ENCODE measurements at regions not wholly inside any gene's neighbourhood (a gene's known extent, or its start where the extent isn't known, plus 50 kb on each side); places are given as distances from the start of the nearest gene placed in this dataset.

- Histone ChIP-seq H3K27me3 (ENCODE audit: control insufficient read depth, insufficient read depth, low read length) (no peaks in the 10 kb centered on the region), H3K4me1 (ENCODE audit: control insufficient read depth, insufficient read depth, low read length) (peaks cover 2% of the 10 kb centered on the region), H3K36me3 (ENCODE audit: control insufficient read depth, insufficient read depth, low read length) (no peaks in the 10 kb centered on the region), H3K4me3 (ENCODE audit: low read depth, low read length) (no peak overlapping the region), H3K9me3 (ENCODE audit: control insufficient read depth, insufficient read depth, low read length) (no peaks in the 10 kb centered on the region), H3K9ac (ENCODE audit: low read depth, low read length) (no peak overlapping the region)
These were observed 72.3 kb upstream of the RBBP8 start for GRCh38 chr18:22860807-22861206.

DNA sequence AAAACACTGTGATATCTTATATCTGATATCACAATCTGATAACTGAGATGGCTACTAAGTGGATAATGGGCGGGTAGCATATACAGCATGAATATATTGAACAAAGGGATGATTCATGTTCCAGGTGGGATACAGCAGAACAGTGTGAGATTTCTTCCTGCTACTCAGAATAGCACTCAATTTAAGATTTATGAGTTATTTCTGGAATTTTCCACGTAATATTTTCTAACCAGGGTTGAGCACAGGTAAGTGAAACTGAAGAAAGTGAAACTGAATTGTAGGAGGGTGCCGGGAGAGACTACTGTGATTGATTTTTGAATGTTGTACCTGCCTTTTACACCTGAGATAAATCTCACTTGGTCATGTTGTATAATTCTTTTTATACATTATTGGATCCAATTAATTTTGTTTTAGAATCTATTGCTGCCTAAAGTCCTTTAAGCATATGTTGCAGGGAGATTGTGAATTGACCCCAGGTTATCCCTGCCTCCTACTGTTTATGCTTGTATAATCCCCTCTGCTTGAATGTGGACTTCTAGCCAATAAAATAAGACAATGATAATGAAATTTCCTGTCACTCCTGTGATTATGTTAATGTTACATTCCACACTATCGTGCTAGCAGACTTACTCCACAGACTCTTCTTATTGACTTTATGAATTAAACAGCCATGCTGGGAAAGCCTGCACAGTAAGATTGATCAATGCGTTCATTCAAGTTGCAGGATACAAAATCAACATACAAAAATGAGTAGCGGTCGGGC, 67.6 kb upstream of the RBBP8 start:
- H3K9ac ChIP-seq (ENCODE audit: low read depth, low read length): no peak overlapping the region
- H3K36me3 ChIP-seq (ENCODE audit: control insufficient read depth, insufficient read depth, low read length): no peaks in the 10 kb centered on the region
- no peaks in the 10 kb centered on the region for H3K27me3 ChIP-seq (ENCODE audit: control insufficient read depth, insufficient read depth, low read length)
- no peak overlapping the region for H3K4me3 ChIP-seq (ENCODE audit: low read depth, low read length)
- no peaks in the 10 kb centered on the region for H3K4me1 ChIP-seq (ENCODE audit: control insufficient read depth, insufficient read depth, low read length)
- H3K9me3 ChIP-seq (ENCODE audit: control insufficient read depth, insufficient read depth, low read length): no peaks in the 10 kb centered on the region

DNA sequence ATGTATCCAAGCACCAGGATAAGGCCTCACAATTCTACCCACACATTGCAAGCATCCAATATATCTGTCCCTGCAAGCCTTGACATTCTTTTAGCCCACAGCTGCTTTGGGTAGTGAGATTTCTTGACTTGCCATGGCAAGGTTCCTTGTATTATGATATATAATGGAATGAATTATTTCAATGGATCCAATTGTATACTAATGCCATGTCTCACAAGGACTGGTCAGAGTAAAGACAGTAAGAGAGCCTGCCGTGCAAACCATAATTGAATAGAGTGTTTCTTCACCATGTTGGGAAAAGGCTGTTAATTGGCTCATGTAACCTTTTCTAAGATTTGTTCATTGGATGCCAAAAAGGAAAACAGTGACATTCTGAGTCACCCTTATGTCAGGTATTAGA, 64.3 kb upstream of the RBBP8 start:
- Histone ChIP-seq H3K9me3 (ENCODE audit: control insufficient read depth, insufficient read depth, low read length) (no peaks in the 10 kb centered on the region), H3K4me1 (ENCODE audit: control insufficient read depth, insufficient read depth, low read length) (no peaks in the 10 kb centered on the region), H3K27me3 (ENCODE audit: control insufficient read depth, insufficient read depth, low read length) (no peaks in the 10 kb centered on the region), H3K36me3 (ENCODE audit: control insufficient read depth, insufficient read depth, low read length) (no peaks in the 10 kb centered on the region), H3K4me3 (ENCODE audit: low read depth, low read length) (no peak overlapping the region), H3K9ac (ENCODE audit: low read depth, low read length) (no peak overlapping the region)

DNA sequence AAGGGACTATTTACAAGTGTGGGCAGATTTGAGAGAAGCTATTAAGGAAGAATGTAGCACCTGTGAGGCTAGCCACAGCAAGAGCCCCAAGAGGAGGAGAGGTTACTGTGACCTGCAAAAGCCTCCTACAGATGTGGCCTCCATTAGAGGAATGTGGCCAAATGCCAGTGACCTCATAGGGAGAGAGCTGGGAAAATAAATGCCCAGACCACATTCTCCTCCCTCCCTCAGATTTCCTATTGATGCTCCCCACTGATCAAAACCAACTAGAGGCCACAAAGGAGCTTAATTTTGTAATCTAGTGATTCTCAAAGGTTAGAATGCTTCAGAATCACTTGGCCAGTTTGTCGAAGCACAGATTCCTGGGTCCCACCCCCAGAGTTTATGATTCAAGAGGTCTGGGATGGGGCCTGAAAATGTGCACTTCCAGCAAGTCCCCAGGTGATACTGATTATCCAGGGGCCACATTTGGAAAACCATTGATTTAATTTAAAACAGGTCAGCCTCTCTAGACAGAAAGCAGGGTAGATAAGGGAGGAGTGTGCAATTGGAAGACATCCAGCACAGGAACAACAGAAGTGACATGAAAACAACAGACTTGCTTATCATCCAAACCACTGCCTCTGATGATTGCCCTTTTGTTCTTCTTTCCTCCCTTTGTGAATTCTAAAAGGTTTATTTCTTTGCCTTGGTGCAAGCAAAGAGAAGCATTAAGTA, 61.2 kb upstream of the RBBP8 start:
- Histone ChIP-seq H3K27me3 (ENCODE audit: control insufficient read depth, insufficient read depth, low read length) (no peaks in the 10 kb centered on the region), H3K4me1 (ENCODE audit: control insufficient read depth, insufficient read depth, low read length) (no peaks in the 10 kb centered on the region), H3K9me3 (ENCODE audit: control insufficient read depth, insufficient read depth, low read length) (no peaks in the 10 kb centered on the region), H3K36me3 (ENCODE audit: control insufficient read depth, insufficient read depth, low read length) (no peaks in the 10 kb centered on the region), H3K4me3 (ENCODE audit: low read depth, low read length) (no peak overlapping the region), H3K9ac (ENCODE audit: low read depth, low read length) (no peak overlapping the region)

- Histone ChIP-seq H3K27me3 (ENCODE audit: control insufficient read depth, insufficient read depth, low read length) (no peaks in the 10 kb centered on the region), H3K4me1 (ENCODE audit: control insufficient read depth, insufficient read depth, low read length) (no peaks in the 10 kb centered on the region), H3K9ac (ENCODE audit: low read depth, low read length) (no peak overlapping the region), H3K9me3 (ENCODE audit: control insufficient read depth, insufficient read depth, low read length) (no peaks in the 10 kb centered on the region), H3K4me3 (ENCODE audit: low read depth, low read length) (no peak overlapping the region), H3K36me3 (ENCODE audit: control insufficient read depth, insufficient read depth, low read length) (no peaks in the 10 kb centered on the region)
These were observed 60.1 kb upstream of the RBBP8 start for GRCh38 chr18:22872900-22873537.

DNA sequence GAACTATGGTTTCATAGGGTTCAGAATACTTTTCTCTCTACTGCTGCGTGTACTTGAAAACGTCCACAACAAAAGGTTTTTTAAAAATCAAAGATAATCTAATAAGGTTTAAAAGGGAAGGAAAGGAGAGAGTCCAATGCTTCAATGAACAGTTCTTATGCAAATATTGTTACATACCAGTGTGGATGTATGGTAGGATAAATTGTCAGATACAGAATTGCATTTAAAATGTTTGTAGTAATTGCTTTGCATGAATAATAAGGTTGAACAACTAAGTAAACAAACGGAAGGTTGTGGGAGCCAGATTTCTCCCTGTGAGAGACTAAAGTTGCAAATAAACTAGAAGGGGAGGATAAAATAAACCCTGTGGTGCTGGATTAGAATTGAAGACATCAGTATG, 53.8 kb upstream of the RBBP8 start:
- Histone ChIP-seq H3K9me3 (ENCODE audit: control insufficient read depth, insufficient read depth, low read length) (no peaks in the 10 kb centered on the region), H3K4me3 (ENCODE audit: low read depth, low read length) (no peak overlapping the region), H3K36me3 (ENCODE audit: control insufficient read depth, insufficient read depth, low read length) (no peaks in the 10 kb centered on the region), H3K9ac (ENCODE audit: low read depth, low read length) (no peak overlapping the region), H3K4me1 (ENCODE audit: control insufficient read depth, insufficient read depth, low read length) (peaks cover 3% of the 10 kb centered on the region), H3K27me3 (ENCODE audit: control insufficient read depth, insufficient read depth, low read length) (no peaks in the 10 kb centered on the region)

GRCh38 chr18:22882084-22882483, 51.0 kb upstream of the RBBP8 start:
- Histone ChIP-seq H3K27me3 (ENCODE audit: control insufficient read depth, insufficient read depth, low read length) (no peaks in the 10 kb centered on the region), H3K4me3 (ENCODE audit: low read depth, low read length) (no peak overlapping the region), H3K9me3 (ENCODE audit: control insufficient read depth, insufficient read depth, low read length) (no peaks in the 10 kb centered on the region), H3K36me3 (ENCODE audit: control insufficient read depth, insufficient read depth, low read length) (no peaks in the 10 kb centered on the region), H3K4me1 (ENCODE audit: control insufficient read depth, insufficient read depth, low read length) (peaks cover 3% of the 10 kb centered on the region), H3K9ac (ENCODE audit: low read depth, low read length) (no peak overlapping the region)

GRCh38 chr18:22883179-22883578, 49.9 kb upstream of the RBBP8 start:
- Histone ChIP-seq H3K27me3 (ENCODE audit: control insufficient read depth, insufficient read depth, low read length) (no peaks in the 10 kb centered on the region), H3K9me3 (ENCODE audit: control insufficient read depth, insufficient read depth, low read length) (no peaks in the 10 kb centered on the region), H3K4me3 (ENCODE audit: low read depth, low read length) (no peak overlapping the region), H3K4me1 (ENCODE audit: control insufficient read depth, insufficient read depth, low read length) (peaks cover 3% of the 10 kb centered on the region), H3K9ac (ENCODE audit: low read depth, low read length) (no peak overlapping the region), H3K36me3 (ENCODE audit: control insufficient read depth, insufficient read depth, low read length) (no peaks in the 10 kb centered on the region)
